Mesenchymal stem cell (in vitro differentiated cells and primary cell): ENCODE measurements at regions not wholly inside any gene's neighbourhood (a gene's known extent, or its start where the extent isn't known, plus 50 kb on each side); places are given as distances from the start of the nearest gene placed in this dataset.
A peak's percentile ranks its signal among the peaks of the same experiment; 100 is the strongest.

ENCODE experiments used
- DNase-seq: peaks from one replicate; pipeline ENCODE4 v3.0.0-alpha.2; 2013
- H2AFZ ChIP-seq: one replicate; pipeline ENCODE4 v1.6.1; 2013; ENCODE audit warnings: low read depth, mild to moderate bottlenecking, control low read depth, inconsistent platforms, low read length, moderate library complexity
- H2AK5ac ChIP-seq: 2 replicates; pipeline ENCODE4 v1.6.1; 2013; ENCODE audit warnings: low read length, moderate library complexity, mild to moderate bottlenecking, inconsistent platforms; ENCODE audit not compliant: severe bottlenecking
- H2BK120ac ChIP-seq: one replicate; pipeline ENCODE4 v1.6.1; 2013; ENCODE audit warnings: low read depth, mild to moderate bottlenecking, inconsistent platforms, low read length, moderate library complexity
- H2BK12ac ChIP-seq, 2 experiments: one replicate each; pipeline ENCODE4 v1.6.1; 2013; ENCODE audit warnings: inconsistent platforms in 2 of 2, low read length in 2 of 2, mild to moderate bottlenecking in 2 of 2, moderate library complexity in 2 of 2, control low read depth in 1 of 2
- H2BK15ac ChIP-seq: one replicate; pipeline ENCODE4 v1.6.1; 2013; ENCODE audit warnings: mild to moderate bottlenecking, low read depth, inconsistent platforms; ENCODE audit not compliant: poor library complexity, severe bottlenecking
- H2BK5ac ChIP-seq: 2 replicates; pipeline ENCODE4 v1.6.1; 2013; ENCODE audit warnings: low read depth, mild to moderate bottlenecking, low read length, control low read depth, inconsistent platforms; ENCODE audit not compliant: poor library complexity, severe bottlenecking
- H3K14ac ChIP-seq, 2 experiments: one replicate each; pipeline ENCODE4 v1.6.1; 2013; ENCODE audit warnings: inconsistent platforms in 2 of 2, low read length in 2 of 2, control low read depth in 1 of 2, mild to moderate bottlenecking in 1 of 2, moderate library complexity in 1 of 2
- H3K18ac ChIP-seq, 2 experiments: one replicate each; pipeline ENCODE4 v1.6.1; 2013; ENCODE audit warnings: inconsistent platforms in 2 of 2, low read length in 2 of 2, control low read depth in 1 of 2, low read depth in 1 of 2, mild to moderate bottlenecking in 1 of 2
- H3K23ac ChIP-seq, 2 experiments: one replicate each; pipeline ENCODE4 v1.6.1; 2013; ENCODE audit warnings: inconsistent platforms in 2 of 2, low read length in 2 of 2, mild to moderate bottlenecking in 2 of 2, moderate library complexity in 2 of 2, control low read depth in 1 of 2
- H3K27ac ChIP-seq: 2 replicates; pipeline ENCODE4 v1.5.1; 2013; ENCODE audit warnings: mild to moderate bottlenecking, moderate library complexity, low read length, control low read depth, inconsistent platforms; ENCODE audit not compliant: poor library complexity, severe bottlenecking
- H3K27me3 ChIP-seq, 2 experiments: 2 replicates each; pipeline versions ENCODE4 v1.6.1 to v1.7.0; 2013; ENCODE audit warnings: low read length in 2 of 2, mild to moderate bottlenecking in 2 of 2, moderate library complexity in 2 of 2, control low read depth in 1 of 2, inconsistent platforms in 1 of 2; ENCODE audit not compliant: control insufficient read depth in 1 of 2, insufficient read depth in 1 of 2
- H3K36me3 ChIP-seq, 2 experiments: 2 replicates each; pipeline versions ENCODE4 v1.6.1 to v1.7.0; 2013; ENCODE audit warnings: low read length in 2 of 2, control low read depth in 1 of 2, inconsistent platforms in 1 of 2, low read depth in 1 of 2, mild to moderate bottlenecking in 1 of 2; ENCODE audit not compliant: insufficient read depth in 2 of 2, control insufficient read depth in 1 of 2
- H3K4ac ChIP-seq, 2 experiments: one replicate each; pipeline ENCODE4 v1.6.1; 2013; ENCODE audit warnings: inconsistent platforms in 2 of 2, low read length in 2 of 2, mild to moderate bottlenecking in 2 of 2, moderate library complexity in 2 of 2, control low read depth in 1 of 2, low read depth in 1 of 2
- H3K4me1 ChIP-seq: 2 replicates; pipeline ENCODE4 v1.6.1; 2013; ENCODE audit warnings: low read depth, low read length, control low read depth; ENCODE audit not compliant: control insufficient read depth, insufficient read depth
- H3K4me2 ChIP-seq: 2 replicates; pipeline ENCODE4 v1.6.1; 2013; ENCODE audit warnings: low read length, mild to moderate bottlenecking, inconsistent platforms; ENCODE audit not compliant: poor library complexity, severe bottlenecking
- H3K4me3 ChIP-seq, 2 experiments: 2 replicates each; pipeline versions ENCODE4 v1.5.1 to v1.7.0; 2013; ENCODE audit warnings: low read length in 2 of 2, mild to moderate bottlenecking in 2 of 2, control low read depth in 1 of 2, low read depth in 1 of 2; ENCODE audit not compliant: insufficient read depth in 1 of 2
- H3K79me1 ChIP-seq: replicated peaks from 2 replicates; pipeline ENCODE4 v1.6.1; 2013; ENCODE audit warnings: mild to moderate bottlenecking, control low read depth, low read length, inconsistent platforms; ENCODE audit not compliant: poor library complexity, severe bottlenecking
- H3K9ac ChIP-seq: 2 replicates; pipeline ENCODE4 v1.7.0; 2013; ENCODE audit warnings: mild to moderate bottlenecking, low read length, moderate library complexity
- H3K9me3 ChIP-seq: 2 replicates; pipeline ENCODE4 v1.7.0; 2013; ENCODE audit warnings: mild to moderate bottlenecking, low read length; ENCODE audit not compliant: control insufficient read depth
- H4K8ac ChIP-seq: one replicate; pipeline ENCODE4 v1.6.1; 2013; ENCODE audit warnings: inconsistent platforms, mild to moderate bottlenecking, low read length, moderate library complexity
- H4K91ac ChIP-seq: one replicate; pipeline ENCODE4 v1.6.1; 2013; ENCODE audit warnings: mild to moderate bottlenecking, low read length, inconsistent platforms
- WGBS: methylation state at CpG from one replicate; pipeline ENCODE4 v1.1.7; 2013; ENCODE audit warnings: mixed read lengths; 5-methylcytosine and 5-hydroxymethylcytosine counted together

DNA sequence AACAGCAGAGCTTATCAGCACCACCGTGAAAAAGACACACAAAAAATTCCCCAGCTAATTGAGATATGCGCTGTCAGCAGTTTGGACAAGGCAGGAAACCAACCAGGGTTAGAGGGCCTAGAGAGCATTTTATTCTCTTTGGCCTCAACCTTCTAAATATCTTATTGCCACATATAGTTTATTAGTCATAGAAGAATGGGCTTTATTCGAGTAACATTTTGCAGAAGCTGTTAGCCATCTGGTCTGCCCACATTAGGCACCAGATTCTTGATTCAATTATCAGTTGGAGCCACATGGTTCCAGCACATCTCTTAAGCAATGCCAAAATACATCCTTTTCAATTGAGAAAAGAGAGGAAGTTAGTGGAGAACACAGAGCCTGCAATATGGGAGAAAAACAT is 109.9 kb upstream of the CXADR start:
- Histone ChIP-seq H3K14ac (no peak overlapping the region), H2BK15ac (no peak overlapping the region), H3K4ac (no peak overlapping the region), H3K9me3 (peaks cover 5% of the 10 kb centered on the region), H3K79me1 (no peaks in the 10 kb centered on the region), H3K9ac (peak overlapping the region; percentile 15), H3K4me1 (no peaks in the 10 kb centered on the region), H2AFZ (no peak overlapping the region), H3K27me3 (peaks cover 0 to 3% of the 10 kb centered on the region in 2 experiments), H3K4me2 (no peak overlapping the region), H2BK5ac (no peak overlapping the region), H3K4me3 (no peak overlapping the region), H3K36me3 (no peaks in the 10 kb centered on the region), H3K23ac (no peak overlapping the region), H4K91ac (no peak overlapping the region), H2BK12ac (no peak overlapping the region), H4K8ac (no peak overlapping the region), H2AK5ac (no peak overlapping the region), H3K18ac (no peak overlapping the region), H3K27ac (no peak overlapping the region), H2BK120ac (no peak overlapping the region)
- WGBS = 76% methylated on average over 3 of the region's 3 CpGs
- DNase-seq = no peak

- no peak overlapping the region for H3K27ac ChIP-seq
- H3K79me1 ChIP-seq = no peaks in the 10 kb centered on the region
- peaks cover 0 to 3% of the 10 kb centered on the region in 2 experiments for H3K27me3 ChIP-seq
- no peak overlapping the region for H4K91ac ChIP-seq
- no peaks in the 10 kb centered on the region for H3K36me3 ChIP-seq
- H4K8ac ChIP-seq = no peak overlapping the region
- H3K18ac ChIP-seq = no peak overlapping the region
- no peak overlapping the region for H3K4ac ChIP-seq
- 64% methylated on average over 3 of the region's 4 CpGs for WGBS
- H2BK120ac ChIP-seq = no peak overlapping the region
- no peak overlapping the region for H2BK12ac ChIP-seq
- H2AK5ac ChIP-seq = no peak overlapping the region
- H2BK5ac ChIP-seq = no peak overlapping the region
- H3K23ac ChIP-seq = no peak overlapping the region
- no peak overlapping the region for H3K14ac ChIP-seq
- H3K9ac ChIP-seq = no peak overlapping the region
- no peak for DNase-seq
- peaks cover 5% of the 10 kb centered on the region for H3K9me3 ChIP-seq
- no peaks in the 10 kb centered on the region for H3K4me1 ChIP-seq
- no peak overlapping the region for H2AFZ ChIP-seq
- H3K4me2 ChIP-seq = no peak overlapping the region
- no peak overlapping the region for H2BK15ac ChIP-seq
- H3K4me3 ChIP-seq = no peak overlapping the region
These were observed 106.6 kb upstream of the CXADR start for GRCh38 chr21:17406202-17406601.

GRCh38 chr21:17414766-17415165 is 98.1 kb upstream of the CXADR start:
- Histone ChIP-seq H3K27me3 (peaks cover 0 to 16% of the 10 kb centered on the region in 2 experiments), H3K4me1 (no peaks in the 10 kb centered on the region), H3K27ac (no peak overlapping the region)

DNA sequence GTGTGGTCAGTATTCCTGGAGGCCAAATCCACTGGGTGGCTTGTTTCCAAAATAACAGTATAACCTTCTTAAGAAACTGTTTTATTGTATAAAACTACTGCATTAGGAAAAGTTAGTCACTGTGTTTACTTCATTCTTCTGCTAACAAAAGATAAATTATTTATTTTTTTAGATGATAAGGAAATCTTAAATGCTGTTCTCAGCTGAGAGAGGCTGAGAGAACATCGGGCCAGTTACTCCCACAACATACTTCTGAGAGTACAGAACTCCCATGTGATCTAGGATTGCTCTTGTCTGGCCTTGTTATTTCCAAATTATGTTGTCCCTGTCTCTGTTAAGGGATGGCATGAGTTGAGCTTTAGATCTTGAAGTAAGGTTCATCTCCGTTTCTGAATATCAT is 96.7 kb upstream of the CXADR start:
- Histone ChIP-seq H3K36me3 (no peaks in the 10 kb centered on the region), H3K18ac (no peak overlapping the region), H3K4me1 (no peaks in the 10 kb centered on the region), H3K14ac (no peak overlapping the region), H2BK5ac (no peak overlapping the region), H2AFZ (no peak overlapping the region), H2BK12ac (no peak overlapping the region), H4K91ac (no peak overlapping the region), H3K9ac (no peak overlapping the region), H3K4me3 (no peak overlapping the region), H2BK15ac (no peak overlapping the region), H2AK5ac (no peak overlapping the region), H4K8ac (no peak overlapping the region), H3K23ac (no peak overlapping the region), H2BK120ac (no peak overlapping the region), H3K79me1 (no peaks in the 10 kb centered on the region), H3K4me2 (no peak overlapping the region), H3K27me3 (peaks cover 0 to 25% of the 10 kb centered on the region in 2 experiments), H3K4ac (no peak overlapping the region), H3K9me3 (no peaks in the 10 kb centered on the region), H3K27ac (no peak overlapping the region)
- WGBS = 88% methylated on average over 1 of the region's 2 CpGs
- DNase-seq = no peak

More at GRCh38 chr21:17414766-17415165, 98.1 kb upstream of the CXADR start:
- Histone ChIP-seq H3K18ac (no peak overlapping the region), H2AK5ac (no peak overlapping the region), H3K9me3 (no peaks in the 10 kb centered on the region), H3K4me3 (no peak overlapping the region), H4K8ac (no peak overlapping the region), H3K4ac (no peak overlapping the region), H3K4me2 (no peak overlapping the region), H4K91ac (no peak overlapping the region), H2BK12ac (no peak overlapping the region), H2BK120ac (no peak overlapping the region), H2BK5ac (no peak overlapping the region), H3K14ac (no peak overlapping the region), H3K23ac (no peak overlapping the region), H2AFZ (no peak overlapping the region), H2BK15ac (no peak overlapping the region), H3K36me3 (no peaks in the 10 kb centered on the region), H3K79me1 (no peaks in the 10 kb centered on the region), H3K9ac (no peak overlapping the region)
- WGBS = 47% methylated on average over 1 of the region's 1 CpG
- no peak for DNase-seq
